SU-DHL-6 (cell line): ENCODE measurements at regions not wholly inside any gene's neighbourhood (a gene's known extent, or its start where the extent isn't known, plus 50 kb on each side); places are given as distances from the start of the nearest gene placed in this dataset.

Source experiments
- EZH2phosphoT487 ChIP-seq: fragments of 200-600 bp; sonication (generic), shearing (Covaris generic); conservative IDR thresholded peaks from 2 replicates; pipeline ENCODE4 v1.6.1; 2018; ENCODE audit warnings: mild to moderate bottlenecking, antibody characterized with exemption, low read length, moderate library complexity, mixed read lengths
- TF ChIP-seq, protein P1 (sequence below): fragments of 200-600 bp; sonication (generic); IDR thresholded peaks from one replicate; pipeline ENCODE4 v1.5.1; 2017; ENCODE audit warnings: antibody characterized with exemption, mild to moderate bottlenecking, low read length, moderate library complexity; ENCODE audit not compliant: insufficient read depth, poor library complexity, severe bottlenecking

DNA sequence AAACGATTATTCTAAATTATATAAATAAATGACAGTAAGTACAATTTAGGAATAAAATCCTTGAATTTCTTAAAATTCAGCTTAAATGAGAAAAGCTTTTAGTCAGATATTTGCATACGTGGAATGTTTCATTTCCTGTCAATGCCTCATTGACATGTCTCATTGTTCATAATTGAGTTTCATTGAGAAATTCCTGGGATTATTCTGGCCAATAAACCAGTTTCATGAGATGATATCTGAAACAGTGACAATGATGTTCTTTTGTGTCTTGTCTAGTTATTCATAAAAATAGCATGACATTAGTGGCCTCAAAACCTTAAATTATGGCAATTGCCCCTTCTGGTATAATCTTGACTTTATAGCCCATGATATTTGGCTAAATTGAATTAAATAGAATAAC lies 95.8 kb downstream of the DKK1 start:
- TF ChIP-seq, protein P1, sequence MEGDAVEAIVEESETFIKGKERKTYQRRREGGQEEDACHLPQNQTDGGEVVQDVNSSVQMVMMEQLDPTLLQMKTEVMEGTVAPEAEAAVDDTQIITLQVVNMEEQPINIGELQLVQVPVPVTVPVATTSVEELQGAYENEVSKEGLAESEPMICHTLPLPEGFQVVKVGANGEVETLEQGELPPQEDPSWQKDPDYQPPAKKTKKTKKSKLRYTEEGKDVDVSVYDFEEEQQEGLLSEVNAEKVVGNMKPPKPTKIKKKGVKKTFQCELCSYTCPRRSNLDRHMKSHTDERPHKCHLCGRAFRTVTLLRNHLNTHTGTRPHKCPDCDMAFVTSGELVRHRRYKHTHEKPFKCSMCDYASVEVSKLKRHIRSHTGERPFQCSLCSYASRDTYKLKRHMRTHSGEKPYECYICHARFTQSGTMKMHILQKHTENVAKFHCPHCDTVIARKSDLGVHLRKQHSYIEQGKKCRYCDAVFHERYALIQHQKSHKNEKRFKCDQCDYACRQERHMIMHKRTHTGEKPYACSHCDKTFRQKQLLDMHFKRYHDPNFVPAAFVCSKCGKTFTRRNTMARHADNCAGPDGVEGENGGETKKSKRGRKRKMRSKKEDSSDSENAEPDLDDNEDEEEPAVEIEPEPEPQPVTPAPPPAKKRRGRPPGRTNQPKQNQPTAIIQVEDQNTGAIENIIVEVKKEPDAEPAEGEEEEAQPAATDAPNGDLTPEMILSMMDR: no peak
- no peak for TF ChIP-seq EZH2phosphoT487
